ENCODE measurements at regions not wholly inside any gene's neighbourhood (a gene's known extent, or its start where the extent isn't known, plus 50 kb on each side); places are given as distances from the start of the nearest gene placed in this dataset.

DNA sequence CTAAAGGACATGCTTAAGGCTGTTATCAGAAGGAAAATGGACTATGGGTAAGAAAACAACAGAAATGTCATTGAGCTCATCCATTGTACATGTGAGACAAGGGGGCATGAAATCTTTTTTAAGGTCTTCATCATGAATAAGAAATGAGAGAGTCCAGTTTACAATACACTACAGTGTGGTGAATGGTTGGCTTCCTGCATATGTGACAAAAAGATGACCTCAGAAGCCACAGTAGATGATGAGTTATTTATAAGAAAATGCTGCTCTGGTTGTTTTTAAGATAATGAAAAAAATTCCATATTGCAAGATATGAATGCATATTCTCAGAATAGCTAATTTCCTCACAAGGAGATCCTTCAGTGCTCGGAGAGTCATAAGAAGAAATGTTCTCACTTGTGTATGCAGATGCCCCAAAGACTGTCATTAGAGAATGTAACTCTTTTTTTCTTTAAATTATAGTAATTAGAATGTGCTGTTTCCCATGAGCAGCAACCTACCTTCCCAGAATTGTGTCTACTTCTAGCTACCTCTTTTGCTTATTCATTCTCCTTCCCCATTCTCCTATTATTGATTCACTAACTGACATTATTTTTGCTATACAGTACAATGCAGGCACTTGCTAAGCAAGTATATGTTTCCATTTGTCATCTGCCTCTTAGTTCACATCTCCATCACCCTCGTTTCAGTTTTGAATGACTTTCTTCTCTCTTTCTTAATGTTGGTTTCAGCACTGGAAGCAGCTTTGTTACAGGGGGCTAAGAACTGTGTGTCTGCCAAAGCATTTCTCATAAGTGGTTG, 152.0 kb upstream of the PEX5L start:
- DNase-seq, result no peak

DNA sequence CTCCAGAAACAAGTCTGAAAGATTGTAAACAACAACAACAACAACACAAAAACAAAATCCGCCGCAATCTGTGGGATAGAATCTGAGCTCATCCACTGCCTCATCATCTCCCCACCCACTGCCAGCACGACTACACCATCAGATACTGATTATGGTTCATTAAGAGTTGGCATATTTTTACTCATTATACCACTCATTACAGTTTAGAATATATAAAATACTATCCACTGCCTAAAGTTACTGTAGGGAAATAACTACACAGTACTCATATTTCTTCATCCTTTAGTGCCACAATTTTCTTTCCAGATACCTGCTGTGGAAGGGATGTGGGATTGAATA, 152.5 kb upstream of the PEX5L start:
- DNase-seq, result no peak

DNA sequence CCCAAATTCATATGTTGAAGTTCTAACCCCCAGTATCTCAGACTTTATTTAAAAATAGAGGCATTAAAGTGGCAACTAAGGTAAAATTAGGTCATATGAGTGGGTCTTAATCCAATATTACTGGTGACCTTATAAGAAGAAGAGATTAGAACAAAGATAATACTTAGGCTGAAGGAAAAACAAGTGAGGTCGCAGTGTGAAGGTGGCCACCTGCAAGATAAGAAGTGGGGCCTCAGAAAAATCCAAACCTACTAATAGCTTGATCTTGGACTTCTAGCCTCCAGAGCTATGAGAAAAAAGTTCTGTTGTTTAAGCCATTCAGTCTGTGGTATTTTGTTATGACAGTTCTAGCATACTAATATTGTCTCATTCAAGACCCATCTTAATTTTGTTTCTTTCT, 159.9 kb upstream of the PEX5L start:
- DNase-seq, result no peak

GRCh38 chr3:180199417-180199995, 162.8 kb upstream of the PEX5L start:
- DNase-seq, result peak; percentile 100

GRCh38 chr3:180215866-180216265, 179.1 kb upstream of the PEX5L start:
- DNase-seq, result no peak

GRCh38 chr3:180223268-180223667, 186.5 kb upstream of the PEX5L start:
- no peak for DNase-seq

DNA sequence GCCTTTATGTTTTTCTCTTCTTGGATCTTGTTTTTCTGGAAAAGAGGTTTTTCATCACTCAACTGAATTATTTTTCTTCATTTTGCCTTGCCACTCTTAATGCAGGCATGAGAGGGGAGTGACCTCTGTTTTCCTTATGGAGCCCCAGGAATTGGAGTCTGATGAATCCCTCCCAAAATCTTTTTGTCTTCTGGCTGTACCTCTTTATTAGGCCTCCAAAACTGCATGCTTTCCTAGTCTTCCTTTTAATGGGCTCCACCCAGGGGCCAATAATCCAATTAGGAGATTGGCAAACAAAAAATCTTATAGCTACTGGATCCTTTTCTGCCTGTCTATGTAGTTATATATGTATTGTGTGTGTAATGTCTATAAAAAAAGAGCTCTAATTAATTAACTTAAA, 192.4 kb upstream of the PEX5L start:
- no peak for DNase-seq

GRCh38 chr3:180239939-180240338, 203.2 kb upstream of the PEX5L start:
- no peak for DNase-seq

DNA sequence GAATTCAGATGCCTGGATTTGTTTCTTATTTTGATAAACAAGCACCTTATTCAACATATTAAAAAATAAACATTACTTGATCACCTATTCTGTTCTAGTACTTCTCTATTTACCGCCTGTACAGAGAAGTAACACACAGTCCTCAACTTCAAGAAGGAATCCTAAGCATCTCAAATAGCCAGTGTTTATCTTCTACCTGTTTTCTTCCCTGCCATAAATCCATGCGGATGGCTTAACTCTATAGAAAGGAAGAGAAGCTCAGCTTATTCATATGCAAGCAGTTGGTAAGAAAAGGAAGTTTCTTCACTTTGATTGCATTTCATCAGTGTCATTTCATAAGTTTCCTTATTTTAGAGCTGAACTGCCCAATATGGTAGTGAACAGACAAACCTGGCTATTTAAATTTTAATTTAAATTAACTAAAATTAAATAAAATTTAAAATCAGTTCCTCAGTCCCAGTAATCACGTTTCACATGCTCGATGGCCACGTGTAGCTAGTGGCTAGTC, 210.0 kb upstream of the PEX5L start:
- no peak for DNase-seq

DNA sequence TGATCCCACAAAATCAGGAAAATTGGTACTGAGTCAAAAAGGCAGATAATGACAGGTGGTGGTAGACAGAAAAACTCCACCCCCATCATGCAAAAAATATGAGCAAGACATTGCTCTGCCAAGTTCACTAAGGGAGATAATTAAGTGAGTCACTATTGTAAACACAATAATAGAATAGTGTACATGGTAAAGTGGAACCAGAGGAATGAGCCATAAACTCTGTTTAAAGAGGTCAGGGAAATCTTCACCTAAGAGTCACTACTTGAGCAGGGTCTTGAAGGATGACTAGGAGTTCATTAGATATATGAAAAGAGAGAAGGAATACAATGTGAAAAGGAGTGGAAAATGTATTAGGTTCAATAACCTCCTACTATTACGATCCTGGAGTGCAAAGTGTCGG, 213.4 kb upstream of the PEX5L start:
- no peak for DNase-seq

- DNase-seq, result no peak
These were observed 215.9 kb upstream of the PEX5L start for GRCh38 chr3:180252683-180253082.

DNA sequence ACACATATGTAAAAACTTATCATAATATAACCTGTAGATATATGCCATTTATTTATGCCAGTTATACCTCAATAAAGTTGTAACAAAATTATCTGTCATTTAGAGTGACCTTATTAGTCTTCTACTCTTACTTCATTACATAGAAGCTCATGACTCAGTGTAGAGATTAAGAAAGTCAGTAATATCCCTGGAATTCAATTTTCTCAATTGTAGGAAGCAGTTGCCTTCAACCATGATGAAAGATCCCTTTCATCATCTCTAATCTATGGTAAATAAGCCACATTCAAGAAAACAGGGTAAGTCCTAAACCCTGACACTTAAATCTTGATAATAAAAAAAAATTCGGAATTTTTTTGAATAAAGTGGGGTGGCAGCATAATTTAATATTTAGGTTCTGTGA, 216.5 kb upstream of the PEX5L start:
- no peak for DNase-seq

DNA sequence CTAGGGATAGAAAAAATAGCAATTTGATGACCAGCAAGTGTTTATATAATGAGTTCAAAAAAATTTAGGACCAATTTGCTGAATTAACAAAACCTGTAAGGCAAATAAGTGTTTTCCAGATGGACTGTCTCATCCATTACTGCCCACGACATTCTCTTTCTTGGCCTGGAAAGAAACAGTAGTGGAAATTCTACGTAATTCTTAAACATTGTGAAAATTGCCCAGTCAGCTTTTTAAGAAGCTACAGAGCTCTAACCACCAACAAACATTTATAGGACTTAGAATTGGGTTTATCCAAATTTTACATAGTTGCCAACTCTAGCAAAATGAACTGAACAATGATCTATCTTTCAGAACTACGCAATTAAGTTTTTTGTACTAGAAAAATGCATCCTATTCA, 227.7 kb upstream of the PEX5L start:
- no peak for DNase-seq

DNA sequence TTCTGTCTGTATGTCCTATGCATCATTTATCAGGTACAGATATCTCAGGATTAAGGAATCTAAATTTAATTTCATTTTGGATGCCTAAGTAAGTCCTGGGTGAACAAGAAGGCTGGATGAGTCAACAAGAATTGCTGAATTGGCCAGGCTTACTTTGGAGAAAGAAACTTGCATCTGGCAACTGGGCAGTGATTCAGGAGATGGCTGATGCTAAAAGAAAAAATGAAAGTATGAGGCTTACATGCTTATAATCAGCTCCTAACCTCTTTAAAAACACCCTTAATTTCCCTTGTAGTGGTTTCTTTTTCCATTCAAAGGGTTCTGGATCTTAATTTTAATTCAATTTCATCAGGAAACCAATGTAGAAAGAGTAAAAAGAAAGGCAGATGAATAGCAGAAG, 228.8 kb upstream of the PEX5L start:
- no peak for DNase-seq

- no peak for DNase-seq
These were observed 230.6 kb upstream of the PEX5L start for GRCh38 chr3:180267202-180267843.

DNA sequence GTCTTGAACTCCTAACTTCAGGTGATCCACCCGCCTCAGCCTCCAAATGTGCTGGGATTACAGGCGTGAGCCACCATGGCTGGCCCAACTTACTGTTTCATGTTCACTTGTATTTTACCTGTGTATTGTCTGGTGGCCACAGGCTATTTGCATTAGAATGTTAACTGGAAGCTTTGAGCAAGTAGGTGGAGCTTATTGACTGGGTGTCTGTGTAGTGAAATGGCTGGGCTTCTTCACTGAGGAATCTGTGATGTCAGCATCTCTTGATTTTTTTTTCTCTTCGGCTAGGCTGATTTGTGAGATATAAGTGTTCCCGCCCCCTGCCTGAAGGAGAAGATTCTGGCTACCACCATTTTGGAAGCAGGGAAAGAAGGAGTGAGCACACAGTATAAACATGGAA, 237.8 kb upstream of the PEX5L start:
- no peak for DNase-seq

DNA sequence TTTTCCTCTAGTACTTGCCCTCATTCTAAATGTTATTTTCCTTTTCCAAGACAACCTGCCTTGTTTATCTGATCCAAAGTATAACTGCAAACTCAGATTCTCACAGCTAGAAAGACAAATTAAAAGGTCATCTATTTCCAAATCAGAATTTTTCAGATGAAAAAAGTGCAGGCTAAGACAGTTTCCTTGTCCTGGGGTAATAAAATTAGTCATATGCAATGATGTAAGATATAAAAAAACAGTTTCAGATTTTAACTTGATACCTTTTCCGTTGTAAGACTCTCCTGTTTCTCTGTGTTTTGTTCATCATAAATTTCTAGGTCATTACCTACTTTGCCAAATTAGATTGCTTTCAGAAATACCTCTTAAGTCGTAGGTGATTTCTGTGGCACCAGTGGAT, 238.4 kb upstream of the PEX5L start:
- no peak for DNase-seq

DNA sequence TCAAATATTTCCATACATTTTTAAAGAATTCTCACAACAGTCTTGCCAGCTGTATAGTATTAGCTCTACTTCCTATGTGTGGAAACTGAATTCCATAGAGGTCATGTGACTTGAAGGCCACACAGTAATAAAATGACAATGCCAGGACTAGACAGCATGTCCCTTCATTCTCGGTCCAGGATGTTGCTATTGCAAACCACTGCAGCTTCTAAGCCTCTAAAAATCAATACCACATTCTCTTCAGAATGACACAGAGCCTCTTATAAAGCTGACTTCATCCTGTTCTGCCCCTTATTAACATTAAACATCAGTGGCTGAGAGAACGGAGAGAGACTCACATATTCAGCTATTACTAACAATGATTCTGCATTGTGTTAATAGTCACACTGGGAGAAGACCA, 240.3 kb upstream of the PEX5L start:
- no peak for DNase-seq

GRCh38 chr3:180278583-180279188, 241.9 kb upstream of the PEX5L start:
- DNase-seq, result no peak

GRCh38 chr3:180280555-180280954, 243.8 kb upstream of the PEX5L start:
- no peak for DNase-seq

DNA sequence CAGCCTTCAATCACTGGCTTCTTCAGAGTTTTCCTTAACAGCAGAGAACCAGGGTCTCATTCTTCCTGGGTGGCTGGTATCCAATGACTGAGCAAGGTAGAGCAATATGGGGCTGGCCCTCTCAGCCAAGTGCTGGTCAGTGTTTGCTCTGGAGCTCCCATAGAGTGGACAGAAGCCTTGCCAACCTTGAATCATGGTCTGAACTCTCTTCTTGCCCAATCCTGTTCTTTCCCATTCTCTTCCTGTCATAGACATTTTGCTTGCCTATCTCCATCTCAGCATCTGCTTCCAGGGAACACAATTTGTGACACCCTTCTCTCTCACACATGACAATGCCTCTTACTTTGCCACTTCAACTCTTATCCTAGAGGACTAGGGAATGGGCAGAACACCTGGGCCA, 245.6 kb upstream of the PEX5L start:
- no peak for DNase-seq

- DNase-seq, result no peak
These were observed 246.5 kb upstream of the PEX5L start for GRCh38 chr3:180283251-180283650.

DNA sequence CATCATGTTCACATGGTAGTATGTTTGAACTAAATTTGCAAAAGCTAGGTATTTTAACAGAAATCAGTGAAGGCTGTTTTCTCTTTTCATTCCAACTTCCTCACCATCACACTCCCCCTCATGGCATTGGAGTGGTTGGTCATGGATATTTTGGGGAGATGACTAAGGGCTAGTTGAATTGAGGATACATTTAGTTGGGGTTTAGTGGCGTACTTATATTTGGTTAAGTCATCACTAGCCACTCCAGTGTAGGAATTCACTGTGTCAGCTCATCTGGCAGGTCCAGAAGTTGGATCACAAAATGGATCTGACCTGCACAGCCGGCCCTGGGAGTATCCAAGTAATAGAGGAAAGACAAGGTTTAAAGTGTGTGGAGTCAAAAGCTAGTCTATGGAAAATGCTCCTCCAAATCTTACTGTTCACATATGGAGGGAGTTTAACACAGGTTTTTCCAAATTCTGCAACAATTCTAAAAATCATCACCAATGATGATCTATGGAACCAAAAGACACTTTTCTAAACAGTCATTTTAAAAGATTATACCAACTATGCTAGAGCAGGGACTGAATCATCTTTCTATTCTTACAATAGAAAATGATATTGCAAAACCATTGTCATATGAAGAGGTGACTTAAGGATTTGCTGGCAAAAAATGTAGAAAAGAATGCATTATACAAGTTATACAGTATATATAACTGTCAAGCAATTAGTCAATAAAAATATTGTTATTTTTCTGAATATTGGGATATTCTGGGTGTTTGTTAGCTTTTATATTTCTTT, 247.8 kb upstream of the PEX5L start:
- no peak for DNase-seq

Data from NCI-H524 treated with DMSO at 0.1 percent for 48 hours (cell line).